SK-N-SH (cell line): ENCODE measurements at regions not wholly inside any gene's neighbourhood (a gene's known extent, or its start where the extent isn't known, plus 50 kb on each side); places are given as distances from the start of the nearest gene placed in this dataset.

ENCODE experiments used
- CTCF ChIA-PET: fragments of 300-600, 350-600 bp; formaldehyde crosslinking; extraction: SDS; loops from one replicate; lab custom pipeline; 2021; lab: Yijun Ruan, JAX
- POLR2A ChIA-PET: fragments of 350-600 bp; sonication (Branson Sonifier 250); formaldehyde crosslinking; extraction: SDS; loops from one replicate; lab custom pipeline; 2020; ENCODE audit warnings: antibody characterized with exemption, inconsistent platforms; lab: Yijun Ruan, JAX
- DNase-seq: peaks from one replicate; pipeline ENCODE4 v3.0.0; 2012
- H2AFZ ChIP-seq: fragments of 200-600 bp; sonication (generic); 2 replicates; pipeline ENCODE4 v1.8.1; 2016; ENCODE audit warnings: antibody characterized with exemption, mild to moderate bottlenecking, low read depth
- H3F3A ChIP-seq: fragments of 200-600 bp; sonication (generic); replicated peaks from 2 replicates; pipeline ENCODE3; 2016; ENCODE audit warnings: antibody characterized with exemption, mild to moderate bottlenecking; ENCODE audit not compliant: insufficient read depth
- H3K27ac ChIP-seq, 2 experiments: fragments of 200-500 bp in 1 of 2; fragments of 200-600 bp in 1 of 2; sonication (Bioruptor generic) in 1 of 2; sonication (generic), shearing (Covaris generic) in 1 of 2; 2 replicates each; pipeline versions ENCODE4 v1.5.1 to v1.6.1; 2014 to 2016; ENCODE audit warnings: low read depth in 2 of 2, inconsistent platforms in 1 of 2, low read length in 1 of 2, mild to moderate bottlenecking in 1 of 2, mixed read lengths in 1 of 2
- H3K27me3 ChIP-seq: fragments of 200-600 bp; sonication (generic), shearing (Covaris generic); 2 replicates; pipeline ENCODE4 v1.6.1; 2016; ENCODE audit warnings: mixed run types; ENCODE audit not compliant: insufficient read depth
- H3K36me3 ChIP-seq, 2 experiments: fragments of 200-500 bp in 1 of 2; fragments of 200-600 bp in 1 of 2; sonication (Bioruptor generic) in 1 of 2; sonication (generic) in 1 of 2; replicated peaks in 1 of 2; 2 replicates each; pipeline versions ENCODE3 to v1.5.1; 2014 to 2016; ENCODE audit warnings: low read length in 1 of 2, mild to moderate bottlenecking in 1 of 2; ENCODE audit not compliant: insufficient read depth in 2 of 2, control insufficient read depth in 1 of 2
- H3K4me1 ChIP-seq, 2 experiments: fragments of 200-500 bp in 1 of 2; fragments of 200-600 bp in 1 of 2; sonication (Bioruptor generic) in 1 of 2; sonication (generic), shearing (Covaris generic) in 1 of 2; 2 replicates each; pipeline versions ENCODE4 v1.5.1 to v1.6.1; 2014 to 2016; ENCODE audit warnings: low read depth in 1 of 2, low read length in 1 of 2, mixed run types in 1 of 2; ENCODE audit not compliant: insufficient read depth in 2 of 2, control insufficient read depth in 1 of 2
- H3K4me2 ChIP-seq: fragments of 200-600 bp; sonication (generic), shearing (Covaris generic); 2 replicates; pipeline ENCODE4 v1.6.1; 2017; ENCODE audit warnings: mixed run types
- H3K4me3 ChIP-seq, 2 experiments: fragments of 200-500 bp in 1 of 2; fragments of 200-600 bp in 1 of 2; sonication (Bioruptor generic) in 1 of 2; sonication (generic), shearing (Covaris generic) in 1 of 2; 2 replicates each; pipeline versions ENCODE4 v1.5.1 to v1.8.1; 2014 to 2016; ENCODE audit warnings: low read depth in 2 of 2, inconsistent platforms in 1 of 2, low read length in 1 of 2, mild to moderate bottlenecking in 1 of 2, mixed read lengths in 1 of 2, moderate library complexity in 1 of 2
- H3K79me2 ChIP-seq: fragments of 200-600 bp; sonication (generic); 2 replicates; pipeline ENCODE4 v1.8.1; 2017; ENCODE audit warnings: mild to moderate bottlenecking; ENCODE audit not compliant: insufficient read depth
- H3K9ac ChIP-seq: fragments of 200-600 bp; sonication (generic); 2 replicates; pipeline ENCODE4 v1.6.1; 2017; ENCODE audit warnings: mixed run types
- H3K9me2 ChIP-seq: fragments of 200-600 bp; sonication (generic); 2 replicates; pipeline ENCODE4 v1.6.1; 2017; ENCODE audit warnings: mixed run types
- H3K9me3 ChIP-seq: fragments of 200-600 bp; sonication (generic); 2 replicates; pipeline ENCODE4 v1.6.1; 2017; ENCODE audit warnings: mixed run types, mild to moderate bottlenecking, moderate library complexity
- H4K20me1 ChIP-seq: fragments of 200-600 bp; sonication (generic); 2 replicates; pipeline ENCODE4 v1.6.1; 2017; ENCODE audit warnings: mild to moderate bottlenecking, mixed run types; ENCODE audit not compliant: insufficient read depth
- CHD2 ChIP-seq: fragments of 150-350 bp; IDR thresholded peaks from 2 replicates; pipeline ENCODE4 v1.6.1; 2018; ENCODE audit warnings: low read length; ENCODE audit not compliant: partially characterized antibody
- CTCF ChIP-seq: fragments of 200-600 bp; sonication (generic); IDR thresholded peaks from 2 replicates; pipeline ENCODE4 v1.6.1; 2017; ENCODE audit warnings: antibody characterized with exemption, mild to moderate bottlenecking, moderate library complexity
- EP300 ChIP-seq, 2 experiments: IDR thresholded peaks; 2 replicates each; pipeline versions ENCODE4 v1.4.0 to v1.6.1; 2012; ENCODE audit warnings: borderline replicate concordance in 1 of 2, low read depth in 1 of 2, low read length in 1 of 2
- FOSL2 ChIP-seq: IDR thresholded peaks from 2 replicates; pipeline ENCODE4 v1.4.0; 2012; ENCODE audit warnings: low read depth, mild to moderate bottlenecking, moderate library complexity, borderline replicate concordance
- FOXJ3 ChIP-seq: sonication (generic); formaldehyde crosslinking; IDR thresholded peaks from 2 replicates; pipeline ENCODE4 v1.5.1; 2020; ENCODE audit warnings: mild to moderate bottlenecking, missing genetic modification reagents
- NFIC ChIP-seq: IDR thresholded peaks from 2 replicates; pipeline ENCODE4 v1.4.0; 2012; ENCODE audit warnings: borderline replicate concordance
- REST ChIP-seq: IDR thresholded peaks from 2 replicates; pipeline ENCODE4 v1.6.1; 2012; ENCODE audit warnings: mild to moderate bottlenecking, low read depth, low read length, moderate library complexity
- RFX5 ChIP-seq: IDR thresholded peaks from 2 replicates; pipeline ENCODE4 v1.6.1; 2012; ENCODE audit warnings: mild to moderate bottlenecking, improper control_type of control experiment, low read length
- RXRA ChIP-seq: IDR thresholded peaks from 2 replicates; pipeline ENCODE4 v1.4.0; 2012; ENCODE audit warnings: low read depth, mild to moderate bottlenecking, borderline replicate concordance
- SIN3A ChIP-seq: IDR thresholded peaks from 2 replicates; pipeline ENCODE4 v1.6.1; 2012; ENCODE audit warnings: low read depth, mild to moderate bottlenecking, low read length, moderate library complexity, borderline replicate concordance
- TAF1 ChIP-seq: IDR thresholded peaks from 2 replicates; pipeline ENCODE4 v1.6.1; 2012; ENCODE audit warnings: low read depth, mild to moderate bottlenecking, low read length, moderate library complexity, borderline replicate concordance
- TCF12 ChIP-seq: IDR thresholded peaks from 2 replicates; pipeline ENCODE4 v1.4.0; 2012
- TEAD4 ChIP-seq: IDR thresholded peaks from 2 replicates; pipeline ENCODE4 v1.4.0; 2012; ENCODE audit warnings: mild to moderate bottlenecking, borderline replicate concordance; ENCODE audit not compliant: insufficient read depth
- USF1 ChIP-seq: IDR thresholded peaks from 2 replicates; pipeline ENCODE4 v1.4.0; 2012; ENCODE audit warnings: low read depth, borderline replicate concordance
- WGBS: methylation state at CpG from one replicate; pipeline ENCODE4 v1.1.6; 2017; ENCODE audit warnings: low lambda C conversion rate; 5-methylcytosine and 5-hydroxymethylcytosine counted together
- TF ChIP-seq, protein P1 (sequence below): fragments of 150-350 bp; IDR thresholded peaks from 2 replicates; pipeline ENCODE4 v1.6.1; 2017; ENCODE audit warnings: antibody characterized with exemption, low read length, low read depth, borderline replicate concordance
- TF ChIP-seq, protein P2 (sequence below): IDR thresholded peaks from 2 replicates; pipeline ENCODE4 v1.4.0; 2012; ENCODE audit warnings: low read depth, borderline replicate concordance

DNA sequence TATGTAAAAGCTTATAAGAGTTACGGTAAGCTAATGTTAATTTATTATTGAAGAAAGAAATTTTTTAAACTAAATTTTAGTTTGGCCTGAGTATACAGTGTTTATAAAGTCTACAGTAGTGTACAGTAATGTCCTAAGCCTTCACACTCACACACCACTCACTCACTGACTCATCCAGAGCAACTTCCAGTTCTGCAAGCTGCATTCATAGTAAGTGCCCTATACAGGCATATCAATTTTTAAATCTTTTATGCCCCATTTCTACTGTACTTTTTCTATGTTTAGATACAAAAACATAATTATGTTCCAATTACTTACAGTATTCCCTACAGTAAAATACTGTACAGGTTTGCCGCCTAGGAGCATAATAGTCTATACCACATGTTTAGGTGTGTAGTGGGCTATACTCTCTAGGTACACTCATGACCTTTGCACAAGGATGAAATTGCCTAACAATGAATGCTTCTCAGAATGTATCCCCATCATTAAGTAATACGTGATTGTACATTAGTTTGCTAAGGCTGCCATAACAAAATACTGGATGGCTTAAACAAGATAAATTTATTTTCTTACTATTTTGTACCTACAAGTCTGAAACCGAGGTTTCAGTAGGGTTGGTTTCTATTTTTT, 333.8 kb upstream of the PCDH7 start:
- Histone ChIP-seq H3K27ac (no peak overlapping the region), H3K4me2 (no peak overlapping the region), H3K9ac (no peak overlapping the region), H3K36me3 (no peaks in the 10 kb centered on the region), H3K79me2 (no peaks in the 10 kb centered on the region), H3K4me3 (no peak overlapping the region; a peak in 1 of 4 replicates), H3F3A (no peaks in the 10 kb centered on the region), H3K4me1 (no peaks in the 10 kb centered on the region), H3K9me3 (no peaks in the 10 kb centered on the region), H3K27me3 (no peaks in the 10 kb centered on the region), H3K9me2 (no peaks in the 10 kb centered on the region), H4K20me1 (no peaks in the 10 kb centered on the region), H2AFZ (no peak overlapping the region)
- POLR2A ChIA-PET, result no interaction called here
- 41% methylated on average over 4 of the region's 4 CpGs for WGBS
- no peak for TF ChIP-seq CTCF
- peak; percentile 16; the same call in 1 of the 2 replicates for TF ChIP-seq FOSL2
- CTCF ChIA-PET, result no interaction called here
- DNase-seq, result no peak

- Histone ChIP-seq H3K9ac (no peak overlapping the region), H3F3A (peaks cover 2% of the 10 kb centered on the region), H3K9me3 (peaks cover 5% of the 10 kb centered on the region; the same call in 1 of the 2 replicates), H3K9me2 (no peaks in the 10 kb centered on the region), H4K20me1 (no peaks in the 10 kb centered on the region), H3K79me2 (no peaks in the 10 kb centered on the region), H3K4me1 (peaks cover 0 to 4% of the 10 kb centered on the region in 2 experiments; a peak in 1 of 4 replicates), H3K4me3 (no peak overlapping the region), H3K36me3 (no peaks in the 10 kb centered on the region), H2AFZ (no peak overlapping the region), H3K27me3 (no peaks in the 10 kb centered on the region), H3K4me2 (no peak overlapping the region), H3K27ac (no peak overlapping the region)
- DNase-seq, result no peak
- POLR2A ChIA-PET, result no interaction called here
- 2% methylated on average over 2 of the region's 2 CpGs for WGBS
- CTCF ChIA-PET, result no interaction called here
- TF ChIP-seq EP300 (IDR thresholded peaks at IDR 0.05; ENCODE audit: borderline replicate concordance in 1 of 2, low read depth in 1 of 2, low read length in 1 of 2), result no peak
- no peak for TF ChIP-seq SIN3A
- TF ChIP-seq USF1, result no peak
- TF ChIP-seq REST, result no peak
- TF ChIP-seq CHD2, result no peak
- no peak for TF ChIP-seq TCF12
- no peak for TF ChIP-seq TAF1
- TF ChIP-seq, protein P1, sequence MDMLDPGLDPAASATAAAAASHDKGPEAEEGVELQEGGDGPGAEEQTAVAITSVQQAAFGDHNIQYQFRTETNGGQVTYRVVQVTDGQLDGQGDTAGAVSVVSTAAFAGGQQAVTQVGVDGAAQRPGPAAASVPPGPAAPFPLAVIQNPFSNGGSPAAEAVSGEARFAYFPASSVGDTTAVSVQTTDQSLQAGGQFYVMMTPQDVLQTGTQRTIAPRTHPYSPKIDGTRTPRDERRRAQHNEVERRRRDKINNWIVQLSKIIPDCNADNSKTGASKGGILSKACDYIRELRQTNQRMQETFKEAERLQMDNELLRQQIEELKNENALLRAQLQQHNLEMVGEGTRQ, result no peak
- no peak for TF ChIP-seq FOXJ3 (CRISPR knock-in tag)
- TF ChIP-seq TEAD4, result no peak
- TF ChIP-seq, protein P2, sequence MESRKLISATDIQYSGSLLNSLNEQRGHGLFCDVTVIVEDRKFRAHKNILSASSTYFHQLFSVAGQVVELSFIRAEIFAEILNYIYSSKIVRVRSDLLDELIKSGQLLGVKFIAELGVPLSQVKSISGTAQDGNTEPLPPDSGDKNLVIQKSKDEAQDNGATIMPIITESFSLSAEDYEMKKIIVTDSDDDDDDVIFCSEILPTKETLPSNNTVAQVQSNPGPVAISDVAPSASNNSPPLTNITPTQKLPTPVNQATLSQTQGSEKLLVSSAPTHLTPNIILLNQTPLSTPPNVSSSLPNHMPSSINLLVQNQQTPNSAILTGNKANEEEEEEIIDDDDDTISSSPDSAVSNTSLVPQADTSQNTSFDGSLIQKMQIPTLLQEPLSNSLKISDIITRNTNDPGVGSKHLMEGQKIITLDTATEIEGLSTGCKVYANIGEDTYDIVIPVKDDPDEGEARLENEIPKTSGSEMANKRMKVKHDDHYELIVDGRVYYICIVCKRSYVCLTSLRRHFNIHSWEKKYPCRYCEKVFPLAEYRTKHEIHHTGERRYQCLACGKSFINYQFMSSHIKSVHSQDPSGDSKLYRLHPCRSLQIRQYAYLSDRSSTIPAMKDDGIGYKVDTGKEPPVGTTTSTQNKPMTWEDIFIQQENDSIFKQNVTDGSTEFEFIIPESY, result no peak
- no peak for TF ChIP-seq RFX5
- no peak for TF ChIP-seq NFIC
- no peak for TF ChIP-seq RXRA
Observed at GRCh38 chr4:30395902-30396301, 324.3 kb upstream of the PCDH7 start.
